NCI-H2196 treated with DMSO at 0.1 percent for 48 hours (cell line): ENCODE measurements at regions not wholly inside any gene's neighbourhood (a gene's known extent, or its start where the extent isn't known, plus 50 kb on each side); places are given as distances from the start of the nearest gene placed in this dataset.

Source experiments
- DNase-seq: peaks from one replicate; lab custom pipeline; 2025; ENCODE audit not compliant: unreplicated experiment; lab: John Stamatoyannopoulos, UW

GRCh38 chr6:108751851-108752732 is 96.1 kb upstream of the ARMC2 start:
- no peak for DNase-seq

- DNase-seq, result no peak
Measured at GRCh38 chr6:108752733-108753590, 95.3 kb upstream of the ARMC2 start.

GRCh38 chr6:108755257-108756240 is 92.7 kb upstream of the ARMC2 start:
- DNase-seq, result no peak

- no peak for DNase-seq
Measured at GRCh38 chr6:108757357-108757756, 90.9 kb upstream of the ARMC2 start.

- DNase-seq, result no peak
Measured at GRCh38 chr6:108758884-108759283, 89.3 kb upstream of the ARMC2 start.

GRCh38 chr6:108760126-108761050 is 87.8 kb upstream of the ARMC2 start:
- DNase-seq, result no peak

- DNase-seq, result no peak
Measured at GRCh38 chr6:108762394-108762793, 85.8 kb upstream of the ARMC2 start.

GRCh38 chr6:108763931-108764579 is 84.2 kb upstream of the ARMC2 start:
- DNase-seq, result no peak

- DNase-seq, result no peak
Measured at GRCh38 chr6:108764580-108764950, 83.7 kb upstream of the ARMC2 start.

GRCh38 chr6:108765495-108765894 is 82.7 kb upstream of the ARMC2 start:
- DNase-seq, result no peak

GRCh38 chr6:108766419-108766818 is 81.8 kb upstream of the ARMC2 start:
- DNase-seq, result no peak

- no peak for DNase-seq
Measured at GRCh38 chr6:108766886-108767285, 81.3 kb upstream of the ARMC2 start.

GRCh38 chr6:108767418-108768165 is 80.6 kb upstream of the ARMC2 start:
- no peak for DNase-seq

- DNase-seq, result no peak
Measured at GRCh38 chr6:108768166-108768555, 80.1 kb upstream of the ARMC2 start.

GRCh38 chr6:108768792-108769524 is 79.3 kb upstream of the ARMC2 start:
- DNase-seq, result no peak

GRCh38 chr6:108771421-108771820 is 76.8 kb upstream of the ARMC2 start:
- DNase-seq, result no peak

- no peak for DNase-seq
Measured at GRCh38 chr6:108774555-108774954, 73.7 kb upstream of the ARMC2 start.

GRCh38 chr6:108777536-108777935 is 70.7 kb upstream of the ARMC2 start:
- DNase-seq, result no peak
